ENCODE measurements at regions not wholly inside any gene's neighbourhood (a gene's known extent, or its start where the extent isn't known, plus 50 kb on each side); places are given as distances from the start of the nearest gene placed in this dataset.

DNA sequence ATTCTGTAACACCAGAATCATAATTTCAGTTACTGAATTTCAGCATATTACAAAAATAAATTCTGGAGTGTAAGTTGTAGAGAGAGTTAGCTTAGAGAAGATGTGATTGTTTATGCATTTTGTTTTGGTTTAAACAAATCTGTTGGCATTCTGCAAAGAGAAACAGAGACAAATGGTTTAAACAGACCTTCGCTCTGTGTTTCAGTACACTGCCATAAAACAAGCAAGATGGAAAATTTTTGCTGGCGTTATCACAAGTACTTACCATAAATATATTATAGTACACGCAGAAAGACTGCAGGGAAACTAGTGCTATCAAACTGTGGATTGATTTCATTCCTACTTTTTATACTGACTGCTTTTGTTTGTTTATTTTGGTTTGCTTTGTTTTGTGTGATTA is 850.3 kb upstream of the FOXG1 start:
- TF ChIP-seq, protein P1, sequence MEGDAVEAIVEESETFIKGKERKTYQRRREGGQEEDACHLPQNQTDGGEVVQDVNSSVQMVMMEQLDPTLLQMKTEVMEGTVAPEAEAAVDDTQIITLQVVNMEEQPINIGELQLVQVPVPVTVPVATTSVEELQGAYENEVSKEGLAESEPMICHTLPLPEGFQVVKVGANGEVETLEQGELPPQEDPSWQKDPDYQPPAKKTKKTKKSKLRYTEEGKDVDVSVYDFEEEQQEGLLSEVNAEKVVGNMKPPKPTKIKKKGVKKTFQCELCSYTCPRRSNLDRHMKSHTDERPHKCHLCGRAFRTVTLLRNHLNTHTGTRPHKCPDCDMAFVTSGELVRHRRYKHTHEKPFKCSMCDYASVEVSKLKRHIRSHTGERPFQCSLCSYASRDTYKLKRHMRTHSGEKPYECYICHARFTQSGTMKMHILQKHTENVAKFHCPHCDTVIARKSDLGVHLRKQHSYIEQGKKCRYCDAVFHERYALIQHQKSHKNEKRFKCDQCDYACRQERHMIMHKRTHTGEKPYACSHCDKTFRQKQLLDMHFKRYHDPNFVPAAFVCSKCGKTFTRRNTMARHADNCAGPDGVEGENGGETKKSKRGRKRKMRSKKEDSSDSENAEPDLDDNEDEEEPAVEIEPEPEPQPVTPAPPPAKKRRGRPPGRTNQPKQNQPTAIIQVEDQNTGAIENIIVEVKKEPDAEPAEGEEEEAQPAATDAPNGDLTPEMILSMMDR (IDR thresholded peaks at IDR 0.05), result no peak
- TF ChIP-seq EZH2 (IDR thresholded peaks at IDR 0.05; ENCODE audit: borderline replicate concordance, insufficient read depth, low read depth, low read length, poor library complexity, severe bottlenecking), result no peak
